ENCODE measurements at regions not wholly inside any gene's neighbourhood (a gene's known extent, or its start where the extent isn't known, plus 50 kb on each side); places are given as distances from the start of the nearest gene placed in this dataset.

DNA sequence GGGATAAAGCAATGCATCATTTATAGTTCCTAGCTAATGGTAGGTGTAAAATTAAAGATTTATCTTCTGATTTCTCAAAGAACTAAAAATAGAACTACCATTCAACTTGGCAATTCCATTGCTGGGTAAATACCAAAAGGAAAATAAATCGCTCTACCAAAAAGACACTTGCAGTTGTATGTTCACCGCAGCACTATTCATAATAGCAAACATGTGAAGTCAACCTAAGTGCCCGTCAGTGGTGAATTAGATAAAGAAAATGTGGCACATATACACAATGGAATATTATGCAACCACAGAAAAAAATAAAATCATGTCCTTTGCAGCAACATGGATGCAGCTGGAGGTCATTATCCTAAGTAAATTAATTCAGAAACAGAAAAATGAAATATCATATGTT lies 192.8 kb upstream of the ADRA1D start (continued):
- TF ChIP-seq, protein P1, sequence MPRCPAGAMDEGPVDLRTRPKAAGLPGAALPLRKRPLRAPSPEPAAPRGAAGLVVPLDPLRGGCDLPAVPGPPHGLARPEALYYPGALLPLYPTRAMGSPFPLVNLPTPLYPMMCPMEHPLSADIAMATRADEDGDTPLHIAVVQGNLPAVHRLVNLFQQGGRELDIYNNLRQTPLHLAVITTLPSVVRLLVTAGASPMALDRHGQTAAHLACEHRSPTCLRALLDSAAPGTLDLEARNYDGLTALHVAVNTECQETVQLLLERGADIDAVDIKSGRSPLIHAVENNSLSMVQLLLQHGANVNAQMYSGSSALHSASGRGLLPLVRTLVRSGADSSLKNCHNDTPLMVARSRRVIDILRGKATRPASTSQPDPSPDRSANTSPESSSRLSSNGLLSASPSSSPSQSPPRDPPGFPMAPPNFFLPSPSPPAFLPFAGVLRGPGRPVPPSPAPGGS (IDR thresholded peaks at IDR 0.05; ENCODE audit: borderline replicate concordance, insufficient read depth, low read depth, low read length, poor library complexity, severe bottlenecking): no peak
- TF ChIP-seq SMAD1 (IDR thresholded peaks at IDR 0.05; ENCODE audit: low read depth, partially characterized antibody): no peak
- no peak for TF ChIP-seq TCF12 (IDR thresholded peaks at IDR 0.05; ENCODE audit: low read depth, low read length)
- no peak for TF ChIP-seq HCFC1 (IDR thresholded peaks at IDR 0.05; ENCODE audit: low read length)
- no peak for TF ChIP-seq BRCA1 (IDR thresholded peaks at IDR 0.05; ENCODE audit: low read depth, low read length)
- TF ChIP-seq JUND (IDR thresholded peaks at IDR 0.05; ENCODE audit: low read depth, low read length): no peak
- no peak for TF ChIP-seq MTA2 (IDR thresholded peaks at IDR 0.05; ENCODE audit: low read depth)
- TF ChIP-seq FOS (IDR thresholded peaks at IDR 0.05; ENCODE audit: borderline replicate concordance, extremely low read depth, insufficient read length): no peak
- TF ChIP-seq ZNF622 (IDR thresholded peaks at IDR 0.05): no peak
- TF ChIP-seq EP300 (IDR thresholded peaks at IDR 0.05; ENCODE audit: borderline replicate concordance in 1 of 2, control insufficient read depth in 1 of 2, low read depth in 2 of 2, low read length in 2 of 2): no peak
- TF ChIP-seq, protein P2, sequence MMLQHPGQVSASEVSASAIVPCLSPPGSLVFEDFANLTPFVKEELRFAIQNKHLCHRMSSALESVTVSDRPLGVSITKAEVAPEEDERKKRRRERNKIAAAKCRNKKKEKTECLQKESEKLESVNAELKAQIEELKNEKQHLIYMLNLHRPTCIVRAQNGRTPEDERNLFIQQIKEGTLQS (IDR thresholded peaks at IDR 0.05; ENCODE audit: borderline replicate concordance, extremely low read depth, low read depth, low read length): no peak

GRCh38 chr20:4441191-4441590 lies 192.1 kb upstream of the ADRA1D start:
- Histone ChIP-seq H3K9me3 (replicated peaks; ENCODE audit: control insufficient read depth, insufficient read depth, low read length) (no peaks in the 10 kb centered on the region), H3K27me3 (replicated peaks in 1 of 2; ENCODE audit: control insufficient read depth in 2 of 2, insufficient read depth in 2 of 2, low read length in 1 of 2) (peaks cover 0 to 1% of the 10 kb centered on the region in 2 experiments; a peak in 2 of 4 replicates), H4K20me1 (ENCODE audit: control insufficient read depth, insufficient read depth) (no peaks in the 10 kb centered on the region), H3K4me1 (ENCODE audit: control insufficient read depth, insufficient read depth, low read length) (no peaks in the 10 kb centered on the region), H3K36me3 (ENCODE audit: control insufficient read depth in 2 of 2, insufficient read depth in 2 of 2, low read length in 1 of 2) (no peaks in the 10 kb centered on the region), H3K79me2 (ENCODE audit: control insufficient read depth, insufficient read depth, low read length) (no peaks in the 10 kb centered on the region), H3K27ac (ENCODE audit: control insufficient read depth, insufficient read depth) (no peak overlapping the region), H3K9ac (ENCODE audit: control insufficient read depth, insufficient read depth, low read length) (no peak overlapping the region), H2AFZ (ENCODE audit: control insufficient read depth, low read depth, low read length) (no peak overlapping the region), H3K4me2 (ENCODE audit: control insufficient read depth, insufficient read depth) (no peak overlapping the region), H3K4me3 (no peak overlapping the region)
- DNase-seq (ENCODE audit: low read depth, low spot score) (no peak), ATAC-seq (no peak), FAIRE-seq (no peak)
- POLR2A ChIA-PET: no interaction called here
- SMC1A ChIA-PET (ENCODE audit: uncharacterized antibody, unreplicated experiment): no interaction called here
- BruUV-seq (replicated peaks): no TSS peak
- CTCF ChIA-PET: no interaction called here
- intact Hi-C loops (cut with micrococcal nuclease; ENCODE audit: unreplicated experiment) (no loop called here), in situ Hi-C loops (cut with MboI) (no loop called here)
- RAD21 ChIA-PET (ENCODE audit: unreplicated experiment): no interaction called here
- 48% methylated on average over 2 of the region's 2 CpGs for WGBS (ENCODE audit: insufficient coverage, insufficient replicate concordance, low lambda C conversion rate, missing lambda C conversion rate)
- TF ChIP-seq POU2F2 (IDR thresholded peaks at IDR 0.05; ENCODE audit: borderline replicate concordance, low read depth, low read length): no peak
- no peak for TF ChIP-seq CHD2 (IDR thresholded peaks at IDR 0.05; ENCODE audit: borderline replicate concordance, low read depth, low read length)
- TF ChIP-seq KLF5 (IDR thresholded peaks at IDR 0.05; ENCODE audit: partially characterized antibody): no peak
- no peak for TF ChIP-seq MEF2B (IDR thresholded peaks at IDR 0.05; ENCODE audit: partially characterized antibody, poor library complexity, severe bottlenecking)
- no peak for TF ChIP-seq MYB (IDR thresholded peaks at IDR 0.05; ENCODE audit: borderline replicate concordance, low read depth, low read length)
- no peak for TF ChIP-seq KAT2A (conservative IDR thresholded peaks at IDR 0.05; ENCODE audit: control insufficient read depth, low read depth, low read length)
- no peak for TF ChIP-seq SUZ12 (IDR thresholded peaks at IDR 0.05; ENCODE audit: unreplicated experiment)
- TF ChIP-seq, protein P3, sequence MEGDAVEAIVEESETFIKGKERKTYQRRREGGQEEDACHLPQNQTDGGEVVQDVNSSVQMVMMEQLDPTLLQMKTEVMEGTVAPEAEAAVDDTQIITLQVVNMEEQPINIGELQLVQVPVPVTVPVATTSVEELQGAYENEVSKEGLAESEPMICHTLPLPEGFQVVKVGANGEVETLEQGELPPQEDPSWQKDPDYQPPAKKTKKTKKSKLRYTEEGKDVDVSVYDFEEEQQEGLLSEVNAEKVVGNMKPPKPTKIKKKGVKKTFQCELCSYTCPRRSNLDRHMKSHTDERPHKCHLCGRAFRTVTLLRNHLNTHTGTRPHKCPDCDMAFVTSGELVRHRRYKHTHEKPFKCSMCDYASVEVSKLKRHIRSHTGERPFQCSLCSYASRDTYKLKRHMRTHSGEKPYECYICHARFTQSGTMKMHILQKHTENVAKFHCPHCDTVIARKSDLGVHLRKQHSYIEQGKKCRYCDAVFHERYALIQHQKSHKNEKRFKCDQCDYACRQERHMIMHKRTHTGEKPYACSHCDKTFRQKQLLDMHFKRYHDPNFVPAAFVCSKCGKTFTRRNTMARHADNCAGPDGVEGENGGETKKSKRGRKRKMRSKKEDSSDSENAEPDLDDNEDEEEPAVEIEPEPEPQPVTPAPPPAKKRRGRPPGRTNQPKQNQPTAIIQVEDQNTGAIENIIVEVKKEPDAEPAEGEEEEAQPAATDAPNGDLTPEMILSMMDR (IDR thresholded peaks at IDR 0.05 in 2 of 3, conservative IDR thresholded peaks at IDR 0.05 in 1 of 3; ENCODE audit: control insufficient read depth in 2 of 3, extremely low read depth in 1 of 3, insufficient read depth in 1 of 3, low read depth in 3 of 3, low read length in 3 of 3): no peak

All from GM12878 (cell line).